HEK293 (cell line): ENCODE measurements at regions not wholly inside any gene's neighbourhood (a gene's known extent, or its start where the extent isn't known, plus 50 kb on each side); places are given as distances from the start of the nearest gene placed in this dataset.

Source experiments
- ZBTB7A ChIP-seq: fragments of 450-650 bp; formaldehyde crosslinking; IDR thresholded peaks from 2 replicates; pipeline ENCODE4 v1.5.1; 2016; ENCODE audit warnings: low read depth, missing biosample characterization, missing genetic modification characterization
- ZNF433 ChIP-seq: fragments of 450-650 bp; formaldehyde crosslinking; IDR thresholded peaks from 2 replicates; pipeline ENCODE4 v1.5.1; 2016; ENCODE audit warnings: missing biosample characterization, missing genetic modification characterization, low read depth
- TF ChIP-seq, protein P1 (sequence below): fragments of 450-650 bp; formaldehyde crosslinking; IDR thresholded peaks from 2 replicates; pipeline ENCODE4 v1.5.1; 2016; ENCODE audit warnings: missing biosample characterization, missing genetic modification characterization
- TF ChIP-seq, protein P2 (sequence below): fragments of 450-650 bp; formaldehyde crosslinking; IDR thresholded peaks from 2 replicates; pipeline ENCODE4 v1.5.1; 2016; ENCODE audit warnings: missing biosample characterization, missing genetic modification characterization

DNA sequence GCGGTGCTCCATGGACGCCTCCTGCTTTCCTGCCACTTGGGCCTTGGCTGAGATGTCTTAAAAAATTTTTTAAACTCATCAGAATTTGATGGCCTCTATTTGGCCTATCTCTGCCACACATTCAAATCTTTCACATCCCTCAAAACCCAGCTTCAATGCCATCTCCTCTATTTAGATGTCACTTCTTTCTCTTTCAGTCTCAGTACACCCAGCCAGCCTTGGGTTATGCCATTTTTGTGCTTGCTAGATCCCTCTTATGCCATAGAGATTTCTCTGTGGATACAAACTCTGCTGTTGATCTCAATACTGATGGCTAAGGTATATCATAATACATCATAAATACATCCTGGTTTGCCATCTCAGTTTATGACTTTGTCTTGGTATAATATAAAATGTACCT, 222.3 kb upstream of the TPRG1 start:
- TF ChIP-seq, protein P1, sequence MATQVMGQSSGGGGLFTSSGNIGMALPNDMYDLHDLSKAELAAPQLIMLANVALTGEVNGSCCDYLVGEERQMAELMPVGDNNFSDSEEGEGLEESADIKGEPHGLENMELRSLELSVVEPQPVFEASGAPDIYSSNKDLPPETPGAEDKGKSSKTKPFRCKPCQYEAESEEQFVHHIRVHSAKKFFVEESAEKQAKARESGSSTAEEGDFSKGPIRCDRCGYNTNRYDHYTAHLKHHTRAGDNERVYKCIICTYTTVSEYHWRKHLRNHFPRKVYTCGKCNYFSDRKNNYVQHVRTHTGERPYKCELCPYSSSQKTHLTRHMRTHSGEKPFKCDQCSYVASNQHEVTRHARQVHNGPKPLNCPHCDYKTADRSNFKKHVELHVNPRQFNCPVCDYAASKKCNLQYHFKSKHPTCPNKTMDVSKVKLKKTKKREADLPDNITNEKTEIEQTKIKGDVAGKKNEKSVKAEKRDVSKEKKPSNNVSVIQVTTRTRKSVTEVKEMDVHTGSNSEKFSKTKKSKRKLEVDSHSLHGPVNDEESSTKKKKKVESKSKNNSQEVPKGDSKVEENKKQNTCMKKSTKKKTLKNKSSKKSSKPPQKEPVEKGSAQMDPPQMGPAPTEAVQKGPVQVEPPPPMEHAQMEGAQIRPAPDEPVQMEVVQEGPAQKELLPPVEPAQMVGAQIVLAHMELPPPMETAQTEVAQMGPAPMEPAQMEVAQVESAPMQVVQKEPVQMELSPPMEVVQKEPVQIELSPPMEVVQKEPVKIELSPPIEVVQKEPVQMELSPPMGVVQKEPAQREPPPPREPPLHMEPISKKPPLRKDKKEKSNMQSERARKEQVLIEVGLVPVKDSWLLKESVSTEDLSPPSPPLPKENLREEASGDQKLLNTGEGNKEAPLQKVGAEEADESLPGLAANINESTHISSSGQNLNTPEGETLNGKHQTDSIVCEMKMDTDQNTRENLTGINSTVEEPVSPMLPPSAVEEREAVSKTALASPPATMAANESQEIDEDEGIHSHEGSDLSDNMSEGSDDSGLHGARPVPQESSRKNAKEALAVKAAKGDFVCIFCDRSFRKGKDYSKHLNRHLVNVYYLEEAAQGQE, result no peak
- TF ChIP-seq, protein P2, sequence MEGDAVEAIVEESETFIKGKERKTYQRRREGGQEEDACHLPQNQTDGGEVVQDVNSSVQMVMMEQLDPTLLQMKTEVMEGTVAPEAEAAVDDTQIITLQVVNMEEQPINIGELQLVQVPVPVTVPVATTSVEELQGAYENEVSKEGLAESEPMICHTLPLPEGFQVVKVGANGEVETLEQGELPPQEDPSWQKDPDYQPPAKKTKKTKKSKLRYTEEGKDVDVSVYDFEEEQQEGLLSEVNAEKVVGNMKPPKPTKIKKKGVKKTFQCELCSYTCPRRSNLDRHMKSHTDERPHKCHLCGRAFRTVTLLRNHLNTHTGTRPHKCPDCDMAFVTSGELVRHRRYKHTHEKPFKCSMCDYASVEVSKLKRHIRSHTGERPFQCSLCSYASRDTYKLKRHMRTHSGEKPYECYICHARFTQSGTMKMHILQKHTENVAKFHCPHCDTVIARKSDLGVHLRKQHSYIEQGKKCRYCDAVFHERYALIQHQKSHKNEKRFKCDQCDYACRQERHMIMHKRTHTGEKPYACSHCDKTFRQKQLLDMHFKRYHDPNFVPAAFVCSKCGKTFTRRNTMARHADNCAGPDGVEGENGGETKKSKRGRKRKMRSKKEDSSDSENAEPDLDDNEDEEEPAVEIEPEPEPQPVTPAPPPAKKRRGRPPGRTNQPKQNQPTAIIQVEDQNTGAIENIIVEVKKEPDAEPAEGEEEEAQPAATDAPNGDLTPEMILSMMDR, result no peak
- TF ChIP-seq ZBTB7A (tag by site-specific recombination) (no peak), ZNF433 (no peak)
